ENCODE measurements at regions not wholly inside any gene's neighbourhood (a gene's known extent, or its start where the extent isn't known, plus 50 kb on each side); places are given as distances from the start of the nearest gene placed in this dataset.

DNA sequence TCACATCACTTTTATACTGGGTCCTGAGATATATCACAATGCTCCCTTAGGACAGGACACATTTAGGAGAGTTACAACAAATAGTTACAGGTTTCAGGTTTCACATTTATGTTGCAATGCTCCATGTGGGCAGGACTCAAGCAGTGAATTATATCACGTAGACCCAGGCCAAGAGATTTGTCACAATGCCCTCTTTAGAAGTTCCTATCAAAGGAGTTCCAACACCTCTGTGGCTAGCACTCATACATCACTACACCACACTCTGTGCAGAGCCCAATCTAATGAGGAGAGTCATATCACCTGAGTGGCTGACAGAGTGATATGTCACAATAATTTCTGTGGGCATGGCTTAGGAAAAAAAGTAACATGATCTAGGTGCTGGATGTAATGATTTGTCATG, 1068.2 kb upstream of the AMELY start:
- Histone ChIP-seq H3K4me2 (ENCODE audit: low read length, poor library complexity, severe bottlenecking) (no peak overlapping the region), H4K91ac (ENCODE audit: low read length) (no peak overlapping the region), H3K27ac (ENCODE audit: low read length, poor library complexity, severe bottlenecking) (no peak overlapping the region), H2BK120ac (ENCODE audit: low read depth, low read length) (no peak overlapping the region), H3K4me3 (ENCODE audit: insufficient read depth in 1 of 2, low read depth in 1 of 2, low read length in 2 of 2) (no peak overlapping the region), H2AFZ (ENCODE audit: low read depth, low read length) (no peak overlapping the region), H3K4me1 (ENCODE audit: control insufficient read depth, insufficient read depth, low read depth, low read length) (no peaks in the 10 kb centered on the region), H3K23ac (ENCODE audit: low read length in 2 of 2) (no peak overlapping the region), H4K8ac (ENCODE audit: low read length) (no peak overlapping the region), H3K9me3 (ENCODE audit: control insufficient read depth, low read length) (no peaks in the 10 kb centered on the region), H3K79me1 (replicated peaks; ENCODE audit: low read length, poor library complexity, severe bottlenecking) (no peaks in the 10 kb centered on the region), H3K27me3 (ENCODE audit: control insufficient read depth in 1 of 2, insufficient read depth in 1 of 2, low read length in 2 of 2) (no peaks in the 10 kb centered on the region), H3K4ac (ENCODE audit: low read depth in 1 of 2, low read length in 2 of 2) (no peak overlapping the region), H3K9ac (ENCODE audit: low read length) (no peak overlapping the region), H3K36me3 (ENCODE audit: control insufficient read depth in 1 of 2, insufficient read depth in 2 of 2, low read depth in 1 of 2, low read length in 2 of 2) (no peaks in the 10 kb centered on the region), H3K18ac (ENCODE audit: low read depth in 1 of 2, low read length in 2 of 2) (no peak overlapping the region), H2BK15ac (ENCODE audit: low read depth, poor library complexity, severe bottlenecking) (no peak overlapping the region), H3K14ac (ENCODE audit: low read length in 2 of 2) (no peak overlapping the region), H2BK5ac (ENCODE audit: low read depth, low read length, poor library complexity, severe bottlenecking) (no peak overlapping the region), H2AK5ac (ENCODE audit: low read length, severe bottlenecking) (no peak overlapping the region), H2BK12ac (ENCODE audit: low read length in 2 of 2) (no peak overlapping the region)
- DNase-seq = no peak
- WGBS = 0% methylated on average over 1 of the region's 1 CpG

DNA sequence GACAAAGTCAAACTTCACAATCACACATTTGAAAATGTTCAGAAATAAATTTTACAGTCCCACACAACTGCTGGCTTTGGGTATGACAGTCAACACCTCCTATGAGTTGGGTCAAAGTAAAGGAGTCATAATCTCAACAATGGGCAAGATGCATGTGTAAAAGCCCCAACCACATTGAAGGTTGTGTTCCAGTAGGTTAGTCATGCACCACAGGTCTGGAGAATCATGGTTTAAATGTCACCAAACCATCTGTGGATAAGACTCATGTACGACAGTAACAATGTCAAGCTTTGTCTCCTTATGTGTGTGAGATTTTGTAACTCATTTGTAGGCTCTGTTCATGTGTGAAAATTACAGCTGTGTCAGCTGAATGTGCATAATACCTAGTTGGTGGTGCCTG, 1065.7 kb upstream of the AMELY start:
- Histone ChIP-seq H2AK5ac (ENCODE audit: low read length, severe bottlenecking) (no peak overlapping the region), H3K14ac (ENCODE audit: low read length in 2 of 2) (no peak overlapping the region), H4K8ac (ENCODE audit: low read length) (no peak overlapping the region), H3K9me3 (ENCODE audit: control insufficient read depth, low read length) (no peaks in the 10 kb centered on the region), H3K4me2 (ENCODE audit: low read length, poor library complexity, severe bottlenecking) (no peak overlapping the region), H3K79me1 (replicated peaks; ENCODE audit: low read length, poor library complexity, severe bottlenecking) (no peaks in the 10 kb centered on the region), H3K27me3 (ENCODE audit: control insufficient read depth in 1 of 2, insufficient read depth in 1 of 2, low read length in 2 of 2) (no peaks in the 10 kb centered on the region), H3K27ac (ENCODE audit: low read length, poor library complexity, severe bottlenecking) (no peak overlapping the region), H3K4me3 (ENCODE audit: insufficient read depth in 1 of 2, low read depth in 1 of 2, low read length in 2 of 2) (no peak overlapping the region), H3K4ac (ENCODE audit: low read depth in 1 of 2, low read length in 2 of 2) (no peak overlapping the region), H3K9ac (ENCODE audit: low read length) (no peak overlapping the region), H2AFZ (ENCODE audit: low read depth, low read length) (no peak overlapping the region), H2BK5ac (ENCODE audit: low read depth, low read length, poor library complexity, severe bottlenecking) (no peak overlapping the region), H2BK15ac (ENCODE audit: low read depth, poor library complexity, severe bottlenecking) (no peak overlapping the region), H2BK120ac (ENCODE audit: low read depth, low read length) (no peak overlapping the region), H3K4me1 (ENCODE audit: control insufficient read depth, insufficient read depth, low read depth, low read length) (no peaks in the 10 kb centered on the region), H3K36me3 (ENCODE audit: control insufficient read depth in 1 of 2, insufficient read depth in 2 of 2, low read depth in 1 of 2, low read length in 2 of 2) (no peaks in the 10 kb centered on the region), H3K23ac (ENCODE audit: low read length in 2 of 2) (no peak overlapping the region), H3K18ac (ENCODE audit: low read depth in 1 of 2, low read length in 2 of 2) (no peak overlapping the region), H4K91ac (ENCODE audit: low read length) (no peak overlapping the region), H2BK12ac (ENCODE audit: low read length in 2 of 2) (no peak overlapping the region)
- 36% methylated on average over 1 of the region's 1 CpG for WGBS
- no peak for DNase-seq

DNA sequence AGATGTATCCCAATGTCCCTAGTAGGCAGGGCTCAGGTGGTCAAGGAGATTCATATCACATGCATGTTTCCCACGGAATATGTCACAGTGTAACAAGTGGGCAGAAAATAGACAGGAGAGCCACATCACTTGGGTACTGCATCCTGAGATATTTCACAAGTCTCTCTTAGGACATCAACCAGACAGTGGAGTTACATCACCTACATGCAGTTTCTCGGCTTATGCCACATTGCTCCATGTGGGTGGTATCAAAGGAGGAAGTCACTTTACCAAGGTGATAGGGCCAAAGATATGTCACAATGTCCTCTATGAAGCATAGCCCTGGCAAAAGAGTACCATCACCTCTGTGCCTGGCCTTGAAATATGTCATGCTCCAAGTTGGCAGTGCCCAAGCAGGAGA, 1056.7 kb upstream of the AMELY start:
- 80% methylated on average over 2 of the region's 2 CpGs for WGBS
- Histone ChIP-seq H3K23ac (ENCODE audit: low read length in 2 of 2) (no peak overlapping the region), H4K8ac (ENCODE audit: low read length) (no peak overlapping the region), H3K18ac (ENCODE audit: low read depth in 1 of 2, low read length in 2 of 2) (no peak overlapping the region), H4K91ac (ENCODE audit: low read length) (no peak overlapping the region), H2BK120ac (ENCODE audit: low read depth, low read length) (no peak overlapping the region), H3K4me3 (ENCODE audit: insufficient read depth in 1 of 2, low read depth in 1 of 2, low read length in 2 of 2) (no peak overlapping the region), H2AFZ (ENCODE audit: low read depth, low read length) (no peak overlapping the region), H2BK15ac (ENCODE audit: low read depth, poor library complexity, severe bottlenecking) (no peak overlapping the region), H3K27ac (ENCODE audit: low read length, poor library complexity, severe bottlenecking) (no peak overlapping the region), H2BK5ac (ENCODE audit: low read depth, low read length, poor library complexity, severe bottlenecking) (no peak overlapping the region), H3K4ac (ENCODE audit: low read depth in 1 of 2, low read length in 2 of 2) (no peak overlapping the region), H2BK12ac (ENCODE audit: low read length in 2 of 2) (no peak overlapping the region), H2AK5ac (ENCODE audit: low read length, severe bottlenecking) (no peak overlapping the region), H3K14ac (ENCODE audit: low read length in 2 of 2) (no peak overlapping the region), H3K79me1 (replicated peaks; ENCODE audit: low read length, poor library complexity, severe bottlenecking) (no peaks in the 10 kb centered on the region), H3K4me1 (ENCODE audit: control insufficient read depth, insufficient read depth, low read depth, low read length) (no peaks in the 10 kb centered on the region), H3K36me3 (ENCODE audit: control insufficient read depth in 1 of 2, insufficient read depth in 2 of 2, low read depth in 1 of 2, low read length in 2 of 2) (no peaks in the 10 kb centered on the region), H3K9me3 (ENCODE audit: control insufficient read depth, low read length) (no peaks in the 10 kb centered on the region), H3K27me3 (ENCODE audit: control insufficient read depth in 1 of 2, insufficient read depth in 1 of 2, low read length in 2 of 2) (no peaks in the 10 kb centered on the region), H3K4me2 (ENCODE audit: low read length, poor library complexity, severe bottlenecking) (no peak overlapping the region), H3K9ac (ENCODE audit: low read length) (no peak overlapping the region)
- DNase-seq = no peak

DNA sequence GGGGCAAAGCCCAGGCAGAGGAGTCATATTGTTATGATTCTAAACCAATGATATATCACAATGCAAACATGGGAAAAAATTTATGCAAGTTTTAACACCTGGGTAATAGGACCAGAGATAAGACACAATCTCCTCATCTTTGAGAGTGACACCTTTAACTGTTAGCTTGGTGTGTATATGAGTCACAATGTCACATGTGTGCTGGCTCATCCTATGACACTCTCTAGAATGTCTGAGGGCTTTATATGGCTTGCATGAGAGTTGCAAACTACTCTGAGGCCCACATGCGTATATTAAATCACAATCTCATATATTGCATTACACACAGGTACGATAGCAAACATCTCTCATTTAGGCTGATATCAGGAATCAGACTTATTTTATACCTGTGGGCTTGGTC, 1055.4 kb upstream of the AMELY start:
- no peak overlapping the region for H3K27ac ChIP-seq (ENCODE audit: low read length, poor library complexity, severe bottlenecking)
- H3K4me3 ChIP-seq (ENCODE audit: insufficient read depth in 1 of 2, low read depth in 1 of 2, low read length in 2 of 2) = no peak overlapping the region
- 35% methylated on average over 2 of the region's 2 CpGs for WGBS
- no peak overlapping the region for H3K18ac ChIP-seq (ENCODE audit: low read depth in 1 of 2, low read length in 2 of 2)
- no peak overlapping the region for H2BK5ac ChIP-seq (ENCODE audit: low read depth, low read length, poor library complexity, severe bottlenecking)
- no peaks in the 10 kb centered on the region for H3K9me3 ChIP-seq (ENCODE audit: control insufficient read depth, low read length)
- no peak for DNase-seq
- H4K8ac ChIP-seq (ENCODE audit: low read length) = no peak overlapping the region
- no peak overlapping the region for H3K9ac ChIP-seq (ENCODE audit: low read length)
- no peak overlapping the region for H2BK120ac ChIP-seq (ENCODE audit: low read depth, low read length)
- H4K91ac ChIP-seq (ENCODE audit: low read length) = no peak overlapping the region
- H3K14ac ChIP-seq (ENCODE audit: low read length in 2 of 2) = no peak overlapping the region
- H3K79me1 ChIP-seq (replicated peaks; ENCODE audit: low read length, poor library complexity, severe bottlenecking) = no peaks in the 10 kb centered on the region
- H3K4me1 ChIP-seq (ENCODE audit: control insufficient read depth, insufficient read depth, low read depth, low read length) = no peaks in the 10 kb centered on the region
- H2BK15ac ChIP-seq (ENCODE audit: low read depth, poor library complexity, severe bottlenecking) = no peak overlapping the region
- no peak overlapping the region for H2BK12ac ChIP-seq (ENCODE audit: low read length in 2 of 2)
- no peaks in the 10 kb centered on the region for H3K27me3 ChIP-seq (ENCODE audit: control insufficient read depth in 1 of 2, insufficient read depth in 1 of 2, low read length in 2 of 2)
- no peak overlapping the region for H3K4me2 ChIP-seq (ENCODE audit: low read length, poor library complexity, severe bottlenecking)
- H3K36me3 ChIP-seq (ENCODE audit: control insufficient read depth in 1 of 2, insufficient read depth in 2 of 2, low read depth in 1 of 2, low read length in 2 of 2) = no peaks in the 10 kb centered on the region
- H2AK5ac ChIP-seq (ENCODE audit: low read length, severe bottlenecking) = no peak overlapping the region
- no peak overlapping the region for H2AFZ ChIP-seq (ENCODE audit: low read depth, low read length)
- no peak overlapping the region for H3K23ac ChIP-seq (ENCODE audit: low read length in 2 of 2)
- no peak overlapping the region for H3K4ac ChIP-seq (ENCODE audit: low read depth in 1 of 2, low read length in 2 of 2)
